Ovary (tissue), 7 donors: ENCODE measurements at regions not wholly inside any gene's neighbourhood (a gene's known extent, or its start where the extent isn't known, plus 50 kb on each side); places are given as distances from the start of the nearest gene placed in this dataset.
A peak's percentile ranks its signal among the peaks of the same experiment; 100 is the strongest.
"Not testable (repeated sequence)": the region's sequence is repeated elsewhere in the genome, so short reads cannot be mapped to it uniquely, and the experiment has no call there.

Source experiments
- DNase-seq, 5 donors: peaks; one replicate each; pipeline ENCODE4 v3.0.0-alpha.2; 2019 to 2020
- H3K27ac ChIP-seq, 2 donors: fragments of 200-600 bp; one replicate each; pipeline versions ENCODE4 v1.5.1 to v1.8.0; 2019 to 2022
- H3K27me3 ChIP-seq: fragments of 200-600 bp; one replicate; pipeline ENCODE4 v1.8.0; 2022
- H3K36me3 ChIP-seq: fragments of 200-600 bp; sonication (generic); one replicate; pipeline ENCODE4 v1.5.1; 2019
- H3K4me1 ChIP-seq: one replicate; pipeline ENCODE4 v1.8.1; 2013; ENCODE audit warnings: mild to moderate bottlenecking, moderate library complexity; ENCODE audit not compliant: insufficient read depth
- H3K4me3 ChIP-seq: fragments of 200-600 bp; sonication (generic); one replicate; pipeline ENCODE4 v1.5.1; 2017
- H3K9me3 ChIP-seq, 2 donors: fragments of 200-600 bp in 1 of 2; sonication (generic) in 1 of 2; one replicate each; pipeline versions ENCODE4 v1.5.1 to v1.8.1; 2013 to 2019; ENCODE audit warnings: mild to moderate bottlenecking in 1 of 2, moderate library complexity in 1 of 2
- WGBS, 3 donors: extraction: QIAGEN DNeasy Blood & Tissue Kit in 1 of 3; methylation state at CpG; one replicate each; pipeline versions ENCODE4 v1.1.5 to v1.1.7; 2013 to 2017; 5-methylcytosine and 5-hydroxymethylcytosine counted together
- intact Hi-C, 4 donors: fragments of 100-400 bp; cut with DNase I; formaldehyde crosslinking; loops; one replicate each; pipeline versions ENCODE4 v1.11.0 to v1.15.1; 2022 to 2023
- donor health status: DM: no; HTN: no; CAD: no; lungs with moderate emphysema.
- donor health status: DM: no; HTN: no; CAD: no.
- donor health status: Bipolar disorder and iron deficiency.
- donor health status: DM: no; HTN: no; CAD: no.
- donor health status: DM: yes; HTN: yes; CAD: no.

DNA sequence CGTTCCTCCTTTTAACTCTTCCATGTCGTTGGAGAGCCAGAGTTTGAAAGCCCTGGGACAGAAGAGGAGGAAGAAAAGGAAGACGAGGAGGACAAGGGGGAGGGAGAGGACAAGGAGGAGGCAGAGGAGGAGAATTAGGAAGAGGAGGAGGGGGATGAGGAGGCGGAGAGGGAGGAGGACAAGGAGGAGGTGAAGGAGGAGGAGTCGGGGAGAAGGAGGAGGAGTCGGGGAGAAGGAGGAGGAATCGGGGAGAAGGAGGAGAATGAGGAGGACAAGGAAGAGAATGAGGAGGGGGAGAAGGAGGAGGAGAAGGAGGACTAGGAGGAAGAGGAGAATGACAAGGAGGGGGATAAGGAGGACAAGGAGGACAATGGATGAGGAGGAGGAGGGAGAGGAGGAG, 325.7 kb downstream of the CACNA1B start:
- H3K27me3 ChIP-seq, H3K27ac ChIP-seq, H3K36me3 ChIP-seq, H3K4me3 ChIP-seq, H3K9me3 ChIP-seq, intact Hi-C loops, DNase-seq, H3K4me1 ChIP-seq: not testable (repeated sequence)
- WGBS, 3 donors, result 24 to 64% (median 50%) methylated on average over 5 to 7 of the region's 7 CpGs

DNA sequence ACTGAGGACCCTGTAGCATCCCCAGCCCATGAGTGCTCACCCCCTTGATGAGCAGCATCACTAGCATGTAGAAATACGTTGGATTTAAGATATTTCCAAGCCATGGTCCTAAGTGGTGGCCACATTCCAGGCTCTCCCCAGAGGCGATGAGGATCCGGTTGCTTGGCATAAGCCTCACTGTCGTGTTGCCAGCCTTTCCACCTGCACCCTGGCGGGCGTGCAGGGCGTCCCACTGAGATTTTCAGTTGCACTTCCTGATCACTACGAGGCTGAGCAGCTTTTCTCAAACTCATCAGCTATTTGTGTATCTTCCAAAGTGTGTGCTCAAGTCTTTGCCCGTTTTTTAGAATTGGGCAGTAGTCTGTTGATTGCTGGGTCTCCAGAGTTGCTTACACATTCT, 326.3 kb downstream of the CACNA1B start:
- DNase-seq, H3K9me3 ChIP-seq, H3K4me1 ChIP-seq, H3K36me3 ChIP-seq, H3K27ac ChIP-seq, intact Hi-C loops, H3K27me3 ChIP-seq, H3K4me3 ChIP-seq: not testable (repeated sequence)
- WGBS, 3 donors, result 50 to 80% (median 71%) methylated on average over 3 to 9 of the region's 9 CpGs

DNA sequence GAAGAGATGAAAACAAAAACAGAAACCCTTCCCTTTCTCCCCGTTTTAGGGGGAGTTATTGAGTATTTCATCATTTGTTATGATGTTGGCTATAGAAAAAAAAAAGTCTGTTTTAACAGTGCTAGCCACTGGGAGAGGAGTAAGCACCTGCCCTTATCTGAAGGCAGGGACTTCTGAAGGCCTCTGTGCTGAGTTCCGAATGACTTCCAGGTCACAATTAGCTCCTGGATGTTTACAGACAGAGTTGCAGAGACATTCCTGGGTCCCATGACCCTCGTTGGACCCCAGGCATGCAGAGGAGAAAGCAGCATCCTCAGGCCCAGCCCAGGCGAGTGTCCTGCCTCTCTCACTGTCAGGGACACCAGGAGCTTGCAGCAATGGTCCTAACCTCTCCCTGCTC, 328.5 kb downstream of the CACNA1B start:
- H3K36me3 ChIP-seq, H3K4me1 ChIP-seq, H3K27ac ChIP-seq, H3K9me3 ChIP-seq, intact Hi-C loops, H3K27me3 ChIP-seq, H3K4me3 ChIP-seq, DNase-seq: not testable (repeated sequence)
- WGBS, 3 donors, result 45 to 63% (median 55%) methylated on average over 3 to 4 of the region's 4 CpGs

DNA sequence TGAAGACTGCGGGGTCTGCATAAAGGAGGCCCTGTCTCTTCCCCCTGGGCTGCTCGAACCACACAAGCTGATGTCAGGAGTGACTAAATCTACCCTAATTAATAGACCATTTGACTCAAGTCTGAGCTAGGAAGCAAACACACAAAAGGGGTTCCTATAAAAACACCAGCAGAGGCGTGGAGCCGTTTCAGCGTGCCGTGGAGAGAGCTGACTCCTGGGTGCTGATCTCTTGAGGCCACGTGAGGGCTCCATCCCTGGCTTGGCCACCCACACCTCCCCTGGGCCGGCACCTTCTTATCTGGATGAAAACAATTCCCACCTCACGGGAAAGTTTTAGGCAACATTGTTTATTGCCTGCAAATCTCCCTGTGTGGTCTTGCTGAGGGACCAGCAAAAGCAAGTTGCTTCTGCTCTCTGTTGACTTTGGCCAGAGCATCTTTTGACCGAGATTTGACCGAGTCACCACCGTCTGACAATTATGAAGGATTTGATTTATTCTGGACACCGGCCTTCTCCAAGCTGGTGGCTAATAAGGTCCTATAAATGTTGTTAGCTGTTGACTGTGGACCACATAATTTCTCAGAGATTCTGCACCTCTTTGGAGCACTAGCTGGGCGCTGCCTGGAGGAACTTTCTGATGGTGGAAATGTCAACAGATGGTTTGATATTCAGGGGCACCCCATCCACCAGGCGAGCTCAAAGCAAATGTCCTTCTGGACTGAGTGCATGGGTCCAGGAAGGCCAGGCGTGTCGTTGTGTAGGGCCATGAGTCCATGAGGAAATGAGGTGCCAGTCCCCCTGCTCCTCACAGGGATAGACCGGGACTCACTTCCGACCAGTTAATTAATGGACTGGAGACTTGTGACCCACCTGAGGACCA, 330.0 kb downstream of the CACNA1B start:
- intact Hi-C loops, H3K36me3 ChIP-seq: not testable (repeated sequence)
- peak in 1 of 5 donors; percentile 9 for DNase-seq

DNA sequence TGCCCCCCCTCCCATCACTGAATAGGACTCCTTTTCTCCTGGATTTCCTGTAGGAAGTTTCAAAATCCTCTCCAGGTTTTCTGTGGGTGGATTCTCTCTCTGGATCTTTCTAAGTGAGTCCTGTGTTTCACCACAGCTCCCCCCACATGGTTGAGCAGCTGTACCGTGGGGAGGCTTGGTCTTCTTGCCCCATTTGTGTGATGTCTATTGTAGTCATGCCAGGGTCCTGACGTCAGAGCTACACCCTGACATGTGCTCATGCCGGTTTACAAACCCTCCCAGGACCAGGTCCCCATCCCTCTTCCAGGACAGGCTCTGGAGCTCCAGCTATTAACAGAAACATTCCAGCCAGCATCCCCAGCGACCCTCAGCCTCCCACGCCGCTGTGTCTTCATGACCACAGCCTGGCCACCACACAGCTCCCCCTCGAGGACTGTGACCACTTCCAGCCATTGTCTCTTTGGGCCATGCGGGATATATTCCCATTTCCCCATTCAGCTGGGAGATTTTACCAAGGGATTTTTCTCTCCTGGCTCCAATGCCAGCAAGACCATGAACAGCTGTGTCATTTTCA, 331.6 kb downstream of the CACNA1B start:
- 24 to 57% (median 49%) methylated on average over 3 to 5 of the region's 8 CpGs for WGBS, 3 donors
- H3K9me3 ChIP-seq, H3K36me3 ChIP-seq, H3K27ac ChIP-seq, H3K4me1 ChIP-seq, H3K27me3 ChIP-seq, intact Hi-C loops, H3K4me3 ChIP-seq: not testable (repeated sequence)
- DNase-seq, result peak in 1 of 5 donors; percentile 19

More for the DNA sequence above, 330.0 kb downstream of the CACNA1B start:
- H3K4me3 ChIP-seq, H3K27ac ChIP-seq, H3K27me3 ChIP-seq, H3K9me3 ChIP-seq, H3K4me1 ChIP-seq: not testable (repeated sequence)
- 53 to 66% (median 63%) methylated on average over 17 to 18 of the region's 19 CpGs for WGBS, 3 donors

DNA sequence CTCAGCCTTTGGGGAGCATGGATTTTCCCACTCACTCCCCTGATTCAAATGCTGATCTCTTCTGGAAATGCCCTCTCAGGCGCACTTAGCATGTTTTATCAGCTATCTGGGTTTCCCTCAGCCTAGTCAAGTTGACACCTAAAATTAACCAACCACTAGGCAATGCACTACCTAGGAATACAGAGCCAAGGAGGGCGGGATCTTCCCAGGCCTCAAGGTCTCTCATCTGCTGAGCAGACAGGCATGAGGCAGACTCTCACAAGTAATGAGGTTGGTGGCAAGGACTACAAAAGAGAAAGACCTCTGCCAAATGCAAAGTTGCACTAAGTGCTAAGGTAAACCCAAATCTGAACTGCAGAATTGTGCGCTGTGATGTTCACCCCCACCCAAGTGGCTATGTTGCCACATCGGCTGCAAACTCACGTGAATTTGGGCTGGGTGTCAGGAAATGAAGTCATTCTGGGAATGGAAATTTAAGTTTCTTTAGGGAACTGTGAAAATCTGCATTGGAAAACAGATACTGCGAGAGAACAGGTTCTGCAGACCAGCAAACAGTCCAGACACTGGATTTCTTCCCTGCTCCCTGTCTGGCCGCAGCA, 332.9 kb downstream of the CACNA1B start:
- DNase-seq, H3K36me3 ChIP-seq, H3K4me1 ChIP-seq, H3K9me3 ChIP-seq, H3K4me3 ChIP-seq, H3K27ac ChIP-seq, H3K27me3 ChIP-seq, intact Hi-C loops: not testable (repeated sequence)
- WGBS, 3 donors, result 80 to 83% (median 81%) methylated on average over 6 to 7 of the region's 7 CpGs

DNA sequence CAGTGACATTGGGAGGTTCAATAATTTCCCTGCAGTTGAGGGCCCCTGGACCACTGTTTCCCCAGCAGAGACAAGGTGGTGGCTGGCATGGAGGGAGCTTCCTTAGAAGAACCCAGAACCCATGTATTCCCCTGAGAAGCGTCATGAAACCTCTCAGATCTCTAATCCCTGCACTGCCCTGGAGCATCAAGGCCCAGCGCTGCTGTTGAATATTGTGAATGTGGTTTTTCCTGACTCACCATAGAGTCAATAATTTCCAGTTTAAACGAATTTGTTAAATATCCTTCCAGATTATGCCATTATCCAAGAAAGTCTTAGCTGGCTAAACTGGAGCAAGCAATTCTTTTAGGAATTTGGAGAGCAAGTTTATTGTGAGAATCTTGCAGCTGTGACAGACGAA, 333.5 kb downstream of the CACNA1B start:
- H3K9me3 ChIP-seq, intact Hi-C loops: not testable (repeated sequence)
- 75 to 88% (median 80%) methylated on average over 1 to 2 of the region's 4 CpGs for WGBS, 3 donors

DNA sequence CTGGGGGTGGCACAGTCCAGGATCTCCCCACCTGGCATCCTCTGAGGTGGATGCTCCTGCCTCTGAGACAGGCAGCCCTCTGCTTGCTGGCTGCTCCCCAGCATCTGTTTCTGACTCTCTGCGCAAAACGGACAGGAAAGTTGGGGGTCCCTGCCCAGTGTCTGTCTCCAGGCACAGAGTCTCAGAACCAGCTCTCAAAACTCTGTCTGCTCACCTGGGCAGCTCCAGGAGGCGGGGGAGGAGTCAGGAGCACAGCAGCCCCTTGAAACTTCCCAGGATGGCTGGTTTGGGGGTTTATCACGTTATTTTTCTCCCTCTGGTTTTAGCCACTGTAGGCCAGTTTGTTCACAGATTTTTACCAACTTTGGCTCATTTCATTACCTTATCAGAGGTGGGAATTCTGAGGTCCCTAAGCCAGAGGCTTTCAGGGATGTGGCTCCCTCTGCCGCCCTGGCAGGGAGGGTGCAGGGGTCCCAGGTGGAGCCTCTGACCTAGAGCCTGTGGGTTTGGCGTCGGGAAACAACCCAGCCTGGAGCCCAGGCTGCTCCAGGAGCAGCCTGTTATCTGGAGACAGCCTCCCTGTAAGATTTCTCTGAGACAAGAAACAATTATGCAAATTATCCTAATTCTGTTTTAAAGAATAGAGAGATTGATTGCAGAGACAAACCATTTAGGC, 334.1 kb downstream of the CACNA1B start:
- H3K4me1 ChIP-seq, H3K9me3 ChIP-seq, DNase-seq, H3K27me3 ChIP-seq, intact Hi-C loops, H3K4me3 ChIP-seq, H3K36me3 ChIP-seq, H3K27ac ChIP-seq: not testable (repeated sequence)
- 51 to 72% (median 66%) methylated on average over 7 of the region's 7 CpGs for WGBS, 3 donors

More for the DNA sequence above, 333.5 kb downstream of the CACNA1B start:
- not testable (repeated sequence) for H3K27ac ChIP-seq, H3K36me3 ChIP-seq, H3K4me3 ChIP-seq, DNase-seq, H3K4me1 ChIP-seq, H3K27me3 ChIP-seq

DNA sequence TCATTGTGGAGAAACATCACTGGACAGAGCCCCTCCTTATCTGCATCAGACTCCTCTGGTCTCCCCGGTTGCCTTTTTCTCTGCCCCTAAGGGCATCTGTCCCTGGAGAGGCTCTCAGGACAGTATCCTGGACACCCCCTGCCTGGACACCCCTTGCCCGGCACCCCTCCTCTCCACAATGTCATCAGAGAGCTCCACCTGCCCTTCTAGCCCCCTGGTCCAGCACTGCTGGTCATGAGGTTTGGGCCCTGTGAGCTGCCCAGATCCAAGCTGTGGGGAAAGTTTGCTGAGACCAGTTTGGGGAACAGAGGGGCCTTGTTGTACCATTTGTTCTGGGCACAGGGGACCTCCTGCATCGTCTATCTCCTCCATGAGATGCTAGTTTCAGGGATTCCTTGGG, 335.2 kb downstream of the CACNA1B start:
- H3K27ac ChIP-seq, H3K4me1 ChIP-seq, H3K9me3 ChIP-seq, H3K4me3 ChIP-seq, H3K36me3 ChIP-seq, H3K27me3 ChIP-seq, intact Hi-C loops: not testable (repeated sequence)
- WGBS, 3 donors, result 82 to 100% (median 100%) methylated on average over 1 to 2 of the region's 3 CpGs
- DNase-seq, result peak in 1 of 5 donors; percentile 5

DNA sequence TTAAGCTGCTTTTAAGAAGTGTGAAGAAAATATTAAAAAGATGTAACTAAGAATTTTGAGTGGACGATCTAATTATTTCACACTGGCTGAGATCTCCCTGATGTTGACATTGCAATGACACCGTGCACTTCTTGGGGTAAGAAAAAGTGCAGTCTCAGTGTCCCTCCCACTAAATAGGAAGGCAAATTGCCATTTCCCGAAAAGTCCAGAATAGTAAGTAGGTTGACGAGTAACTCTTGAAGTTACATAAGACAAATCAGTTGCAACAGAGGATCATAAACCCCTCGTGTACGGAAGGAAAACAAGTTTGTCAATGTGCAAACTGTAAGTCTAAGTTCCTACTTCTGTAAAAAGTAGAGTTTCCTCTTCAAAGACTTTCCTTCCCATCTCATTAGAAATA, 336.2 kb downstream of the CACNA1B start:
- H3K9me3 ChIP-seq, H3K4me1 ChIP-seq, H3K36me3 ChIP-seq, H3K27ac ChIP-seq, intact Hi-C loops, DNase-seq, H3K27me3 ChIP-seq, H3K4me3 ChIP-seq: not testable (repeated sequence)
- 38 to 93% (median 62%) methylated on average over 3 to 4 of the region's 6 CpGs for WGBS, 3 donors

DNA sequence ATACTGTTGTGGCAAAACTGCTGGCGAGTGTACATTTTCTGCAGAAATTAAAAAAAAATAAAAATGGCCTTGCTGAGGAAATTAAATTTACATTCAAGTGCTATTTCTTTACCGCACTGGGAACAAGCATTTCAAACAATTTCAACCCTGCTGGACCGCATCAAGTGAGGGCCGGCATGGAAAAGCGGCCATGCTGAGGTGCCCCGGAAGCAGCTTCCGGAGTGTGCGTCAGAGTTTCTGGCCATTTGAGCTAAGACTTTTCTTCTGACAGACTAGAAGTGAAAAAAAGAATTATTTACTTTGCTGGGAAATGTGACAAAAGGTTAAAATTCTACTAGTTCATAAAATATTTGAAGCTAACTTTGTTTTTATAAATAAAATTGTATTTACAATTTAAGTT, 337.0 kb downstream of the CACNA1B start:
- H3K27me3 ChIP-seq, H3K9me3 ChIP-seq, H3K36me3 ChIP-seq, H3K4me1 ChIP-seq, intact Hi-C loops, H3K4me3 ChIP-seq, H3K27ac ChIP-seq: not testable (repeated sequence)
- peak in 1 of 5 donors; percentile 24 for DNase-seq
- WGBS, 3 donors, result 15 to 54% methylated on average over 8 of the region's 8 CpGs; no CpG with 5 or more reads in 1 of the 3 donors
